IPS DF 4.7 (cell line): ENCODE measurements at regions not wholly inside any gene's neighbourhood (a gene's known extent, or its start where the extent isn't known, plus 50 kb on each side); places are given as distances from the start of the nearest gene placed in this dataset.

Experiments used
- DNase-seq: peaks from one replicate; pipeline ENCODE4 v3.0.0-alpha.2; 2013; ENCODE audit warnings: low spot score; ENCODE audit errors: extremely low read depth

GRCh38 chr2:8452979-8453903 lies 228.6 kb upstream of the ID2 start:
- DNase-seq = no peak

- DNase-seq = no peak
These were observed 228.0 kb upstream of the ID2 start for GRCh38 chr2:8453904-8454302.

- no peak for DNase-seq
These were observed 227.1 kb upstream of the ID2 start for GRCh38 chr2:8454797-8455196.

GRCh38 chr2:8455236-8456150 lies 226.4 kb upstream of the ID2 start:
- no peak for DNase-seq

GRCh38 chr2:8456151-8457091 lies 225.4 kb upstream of the ID2 start:
- no peak for DNase-seq

GRCh38 chr2:8457092-8457481 lies 224.8 kb upstream of the ID2 start:
- DNase-seq = no peak

GRCh38 chr2:8457699-8458502 lies 224.0 kb upstream of the ID2 start:
- no peak for DNase-seq

GRCh38 chr2:8458503-8459459 lies 223.1 kb upstream of the ID2 start:
- no peak for DNase-seq

- no peak for DNase-seq
These were observed 222.4 kb upstream of the ID2 start for GRCh38 chr2:8459474-8459873.

- DNase-seq = no peak
These were observed 220.5 kb upstream of the ID2 start for GRCh38 chr2:8461341-8461740.

GRCh38 chr2:8462280-8462679 lies 219.6 kb upstream of the ID2 start:
- DNase-seq = no peak

GRCh38 chr2:8462899-8463648 lies 218.8 kb upstream of the ID2 start:
- no peak for DNase-seq

GRCh38 chr2:8465560-8465959 lies 216.3 kb upstream of the ID2 start:
- DNase-seq = no peak

GRCh38 chr2:8469709-8470493 lies 212.0 kb upstream of the ID2 start:
- no peak for DNase-seq

- DNase-seq = no peak
These were observed 209.1 kb upstream of the ID2 start for GRCh38 chr2:8472545-8473323.

GRCh38 chr2:8475349-8476031 lies 206.4 kb upstream of the ID2 start:
- no peak for DNase-seq
